Liver (tissue), 3 donors: ENCODE measurements at regions not wholly inside any gene's neighbourhood (a gene's known extent, or its start where the extent isn't known, plus 50 kb on each side); places are given as distances from the start of the nearest gene placed in this dataset.

Experiments
- ATF3 ChIP-seq: IDR thresholded peaks from 2 replicates; pipeline ENCODE4 v1.6.1; 2016; ENCODE audit warnings: antibody characterized with exemption
- EGR1 ChIP-seq, 2 donors: IDR thresholded peaks; 2 replicates each; pipeline ENCODE4 v1.6.1; 2016 to 2018; ENCODE audit warnings: antibody characterized with exemption in 2 of 2, low read depth in 2 of 2
- FOXA1 ChIP-seq: IDR thresholded peaks from 2 replicates; pipeline ENCODE4 v1.6.1; 2016; ENCODE audit warnings: antibody characterized with exemption
- GABPA ChIP-seq, 2 donors: IDR thresholded peaks in 1 of 2; conservative IDR thresholded peaks in 1 of 2; 2 replicates each; pipeline ENCODE4 v1.6.1; 2016; ENCODE audit warnings: antibody characterized with exemption in 2 of 2, mild to moderate bottlenecking in 1 of 2, moderate library complexity in 1 of 2
- HNF4G ChIP-seq: IDR thresholded peaks from 2 replicates; pipeline ENCODE4 v1.6.1; 2016; ENCODE audit warnings: antibody characterized with exemption
- JUND ChIP-seq, 2 donors: IDR thresholded peaks; 2 replicates each; pipeline ENCODE4 v1.6.1; 2016; ENCODE audit warnings: antibody characterized with exemption in 2 of 2
- NR2F2 ChIP-seq: IDR thresholded peaks from 2 replicates; pipeline ENCODE4 v1.6.1; 2016; ENCODE audit warnings: antibody characterized with exemption
- SP1 ChIP-seq: IDR thresholded peaks from 2 replicates; pipeline ENCODE4 v1.6.1; 2018; ENCODE audit warnings: antibody characterized with exemption, mild to moderate bottlenecking
- YY1 ChIP-seq: IDR thresholded peaks from 2 replicates; pipeline ENCODE4 v1.6.1; 2016; ENCODE audit warnings: antibody characterized with exemption, mild to moderate bottlenecking
- ZBTB33 ChIP-seq: IDR thresholded peaks from 2 replicates; pipeline ENCODE4 v1.6.1; 2016; ENCODE audit warnings: antibody characterized with exemption
- TF ChIP-seq, protein P1 (sequence below): fragments of 150-350 bp; IDR thresholded peaks from 2 replicates; pipeline ENCODE4 v1.5.1; 2017; ENCODE audit warnings: improper control_type of control experiment, low read depth, low read length; ENCODE audit not compliant: missing input control
- TF ChIP-seq, protein P2 (sequence below): IDR thresholded peaks from 2 replicates; pipeline ENCODE4 v1.6.1; 2016; ENCODE audit warnings: antibody characterized with exemption
- TF ChIP-seq, protein P3 (sequence below): IDR thresholded peaks from 2 replicates; pipeline ENCODE4 v1.6.1; 2016; ENCODE audit warnings: antibody characterized with exemption, mild to moderate bottlenecking
- donor health status: healthy.
- donor health status: healthy.

GRCh38 chr6:135115834-135116233, 61.2 kb upstream of the HBS1L start:
- TF ChIP-seq, protein P1, sequence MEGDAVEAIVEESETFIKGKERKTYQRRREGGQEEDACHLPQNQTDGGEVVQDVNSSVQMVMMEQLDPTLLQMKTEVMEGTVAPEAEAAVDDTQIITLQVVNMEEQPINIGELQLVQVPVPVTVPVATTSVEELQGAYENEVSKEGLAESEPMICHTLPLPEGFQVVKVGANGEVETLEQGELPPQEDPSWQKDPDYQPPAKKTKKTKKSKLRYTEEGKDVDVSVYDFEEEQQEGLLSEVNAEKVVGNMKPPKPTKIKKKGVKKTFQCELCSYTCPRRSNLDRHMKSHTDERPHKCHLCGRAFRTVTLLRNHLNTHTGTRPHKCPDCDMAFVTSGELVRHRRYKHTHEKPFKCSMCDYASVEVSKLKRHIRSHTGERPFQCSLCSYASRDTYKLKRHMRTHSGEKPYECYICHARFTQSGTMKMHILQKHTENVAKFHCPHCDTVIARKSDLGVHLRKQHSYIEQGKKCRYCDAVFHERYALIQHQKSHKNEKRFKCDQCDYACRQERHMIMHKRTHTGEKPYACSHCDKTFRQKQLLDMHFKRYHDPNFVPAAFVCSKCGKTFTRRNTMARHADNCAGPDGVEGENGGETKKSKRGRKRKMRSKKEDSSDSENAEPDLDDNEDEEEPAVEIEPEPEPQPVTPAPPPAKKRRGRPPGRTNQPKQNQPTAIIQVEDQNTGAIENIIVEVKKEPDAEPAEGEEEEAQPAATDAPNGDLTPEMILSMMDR: no peak
- TF ChIP-seq GABPA (IDR thresholded peaks at IDR 0.05 in 1 of 2, conservative IDR thresholded peaks at IDR 0.05 in 1 of 2) (no peak), YY1 (no peak), SP1 (no peak), NR2F2 (no peak), HNF4G (no peak), ZBTB33 (no peak), JUND (IDR thresholded peaks at IDR 0.05) (no peak), FOXA1 (no peak), EGR1 (IDR thresholded peaks at IDR 0.05; ENCODE audit: low read depth in 2 of 2) (no peak), ATF3 (no peak)
- TF ChIP-seq, protein P2, sequence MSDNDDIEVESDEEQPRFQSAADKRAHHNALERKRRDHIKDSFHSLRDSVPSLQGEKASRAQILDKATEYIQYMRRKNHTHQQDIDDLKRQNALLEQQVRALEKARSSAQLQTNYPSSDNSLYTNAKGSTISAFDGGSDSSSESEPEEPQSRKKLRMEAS: no peak
- TF ChIP-seq, protein P3, sequence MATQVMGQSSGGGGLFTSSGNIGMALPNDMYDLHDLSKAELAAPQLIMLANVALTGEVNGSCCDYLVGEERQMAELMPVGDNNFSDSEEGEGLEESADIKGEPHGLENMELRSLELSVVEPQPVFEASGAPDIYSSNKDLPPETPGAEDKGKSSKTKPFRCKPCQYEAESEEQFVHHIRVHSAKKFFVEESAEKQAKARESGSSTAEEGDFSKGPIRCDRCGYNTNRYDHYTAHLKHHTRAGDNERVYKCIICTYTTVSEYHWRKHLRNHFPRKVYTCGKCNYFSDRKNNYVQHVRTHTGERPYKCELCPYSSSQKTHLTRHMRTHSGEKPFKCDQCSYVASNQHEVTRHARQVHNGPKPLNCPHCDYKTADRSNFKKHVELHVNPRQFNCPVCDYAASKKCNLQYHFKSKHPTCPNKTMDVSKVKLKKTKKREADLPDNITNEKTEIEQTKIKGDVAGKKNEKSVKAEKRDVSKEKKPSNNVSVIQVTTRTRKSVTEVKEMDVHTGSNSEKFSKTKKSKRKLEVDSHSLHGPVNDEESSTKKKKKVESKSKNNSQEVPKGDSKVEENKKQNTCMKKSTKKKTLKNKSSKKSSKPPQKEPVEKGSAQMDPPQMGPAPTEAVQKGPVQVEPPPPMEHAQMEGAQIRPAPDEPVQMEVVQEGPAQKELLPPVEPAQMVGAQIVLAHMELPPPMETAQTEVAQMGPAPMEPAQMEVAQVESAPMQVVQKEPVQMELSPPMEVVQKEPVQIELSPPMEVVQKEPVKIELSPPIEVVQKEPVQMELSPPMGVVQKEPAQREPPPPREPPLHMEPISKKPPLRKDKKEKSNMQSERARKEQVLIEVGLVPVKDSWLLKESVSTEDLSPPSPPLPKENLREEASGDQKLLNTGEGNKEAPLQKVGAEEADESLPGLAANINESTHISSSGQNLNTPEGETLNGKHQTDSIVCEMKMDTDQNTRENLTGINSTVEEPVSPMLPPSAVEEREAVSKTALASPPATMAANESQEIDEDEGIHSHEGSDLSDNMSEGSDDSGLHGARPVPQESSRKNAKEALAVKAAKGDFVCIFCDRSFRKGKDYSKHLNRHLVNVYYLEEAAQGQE: no peak
